ENCODE measurements at regions not wholly inside any gene's neighbourhood (a gene's known extent, or its start where the extent isn't known, plus 50 kb on each side); places are given as distances from the start of the nearest gene placed in this dataset.

DNA sequence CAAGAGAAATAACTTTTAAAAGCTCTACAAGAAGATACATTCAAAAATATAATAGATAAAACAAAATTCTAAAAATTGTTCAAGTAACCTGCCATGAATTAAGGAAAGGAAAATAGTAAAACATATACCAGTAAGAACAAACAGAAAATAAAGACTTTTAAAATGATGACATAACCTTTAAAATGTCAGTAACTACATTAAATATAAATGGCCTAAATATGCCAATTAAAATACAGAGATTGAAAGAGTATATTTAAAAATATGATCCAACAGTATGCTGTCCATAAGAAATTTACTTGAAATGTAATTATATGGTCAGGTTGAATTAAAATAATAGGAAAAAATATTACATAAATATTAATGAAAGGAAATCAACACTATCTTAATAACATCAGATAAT is 911.7 kb upstream of the POU3F3 start:
- TF ChIP-seq CTCF (IDR thresholded peaks at IDR 0.05) (no peak), POLR2A (IDR thresholded peaks at IDR 0.05) (no peak)
